ENCODE measurements at regions not wholly inside any gene's neighbourhood (a gene's known extent, or its start where the extent isn't known, plus 50 kb on each side); places are given as distances from the start of the nearest gene placed in this dataset.

- no peak for DNase-seq (ENCODE audit: low read depth in 2 of 2)
- TF ChIP-seq, protein P1, sequence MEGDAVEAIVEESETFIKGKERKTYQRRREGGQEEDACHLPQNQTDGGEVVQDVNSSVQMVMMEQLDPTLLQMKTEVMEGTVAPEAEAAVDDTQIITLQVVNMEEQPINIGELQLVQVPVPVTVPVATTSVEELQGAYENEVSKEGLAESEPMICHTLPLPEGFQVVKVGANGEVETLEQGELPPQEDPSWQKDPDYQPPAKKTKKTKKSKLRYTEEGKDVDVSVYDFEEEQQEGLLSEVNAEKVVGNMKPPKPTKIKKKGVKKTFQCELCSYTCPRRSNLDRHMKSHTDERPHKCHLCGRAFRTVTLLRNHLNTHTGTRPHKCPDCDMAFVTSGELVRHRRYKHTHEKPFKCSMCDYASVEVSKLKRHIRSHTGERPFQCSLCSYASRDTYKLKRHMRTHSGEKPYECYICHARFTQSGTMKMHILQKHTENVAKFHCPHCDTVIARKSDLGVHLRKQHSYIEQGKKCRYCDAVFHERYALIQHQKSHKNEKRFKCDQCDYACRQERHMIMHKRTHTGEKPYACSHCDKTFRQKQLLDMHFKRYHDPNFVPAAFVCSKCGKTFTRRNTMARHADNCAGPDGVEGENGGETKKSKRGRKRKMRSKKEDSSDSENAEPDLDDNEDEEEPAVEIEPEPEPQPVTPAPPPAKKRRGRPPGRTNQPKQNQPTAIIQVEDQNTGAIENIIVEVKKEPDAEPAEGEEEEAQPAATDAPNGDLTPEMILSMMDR (IDR thresholded peaks at IDR 0.05; ENCODE audit: low read depth, low read length), result no peak
- no peak overlapping the region for H3K4me3 ChIP-seq (replicated peaks in 1 of 2; ENCODE audit: low read depth in 2 of 2, low read length in 2 of 2)
Observed at GRCh38 chr10:130454543-130455000, 318.4 kb downstream of the GLRX3 start.

- no peak for DNase-seq (ENCODE audit: low read depth in 2 of 2)
- TF ChIP-seq, protein P1 (IDR thresholded peaks at IDR 0.05; ENCODE audit: low read depth, low read length), result no peak
- H3K4me3 ChIP-seq (replicated peaks in 1 of 2; ENCODE audit: low read depth in 2 of 2, low read length in 2 of 2), result no peak overlapping the region
Observed at GRCh38 chr10:130455111-130455695, 319.0 kb downstream of the GLRX3 start.

- DNase-seq (ENCODE audit: low read depth in 2 of 2), result no peak
- TF ChIP-seq, protein P1 (IDR thresholded peaks at IDR 0.05; ENCODE audit: low read depth, low read length), result no peak
- no peak overlapping the region for H3K4me3 ChIP-seq (replicated peaks in 1 of 2; ENCODE audit: low read depth in 2 of 2, low read length in 2 of 2)
Observed at GRCh38 chr10:130455791-130456190, 319.6 kb downstream of the GLRX3 start.

GRCh38 chr10:130456616-130457015, 320.4 kb downstream of the GLRX3 start:
- TF ChIP-seq, protein P1 (IDR thresholded peaks at IDR 0.05; ENCODE audit: low read depth, low read length), result no peak
- no peak overlapping the region for H3K4me3 ChIP-seq (replicated peaks in 1 of 2; ENCODE audit: low read depth in 2 of 2, low read length in 2 of 2)
- no peak for DNase-seq (ENCODE audit: low read depth in 2 of 2)

- H3K4me3 ChIP-seq (replicated peaks in 1 of 2; ENCODE audit: low read depth in 2 of 2, low read length in 2 of 2), result no peak overlapping the region
- no peak for DNase-seq (ENCODE audit: low read depth in 2 of 2)
- TF ChIP-seq, protein P1 (IDR thresholded peaks at IDR 0.05; ENCODE audit: low read depth, low read length), result no peak
Observed at GRCh38 chr10:130458509-130458908, 322.3 kb downstream of the GLRX3 start.

GRCh38 chr10:130459011-130459410, 322.8 kb downstream of the GLRX3 start:
- no peak for DNase-seq (ENCODE audit: low read depth in 2 of 2)
- H3K4me3 ChIP-seq (replicated peaks in 1 of 2; ENCODE audit: low read depth in 2 of 2, low read length in 2 of 2), result no peak overlapping the region
- TF ChIP-seq, protein P1 (IDR thresholded peaks at IDR 0.05; ENCODE audit: low read depth, low read length), result no peak
